Stimulated activated naive CD4-positive, alpha-beta T cell (primary cell): ENCODE measurements at regions not wholly inside any gene's neighbourhood (a gene's known extent, or its start where the extent isn't known, plus 50 kb on each side); places are given as distances from the start of the nearest gene placed in this dataset.
A peak's percentile ranks its signal among the peaks of the same experiment; 100 is the strongest.

ENCODE experiments used
- DNase-seq, 6 experiments: peaks; one replicate each; lab custom pipeline; 2025; lab: John Stamatoyannopoulos, UW

DNA sequence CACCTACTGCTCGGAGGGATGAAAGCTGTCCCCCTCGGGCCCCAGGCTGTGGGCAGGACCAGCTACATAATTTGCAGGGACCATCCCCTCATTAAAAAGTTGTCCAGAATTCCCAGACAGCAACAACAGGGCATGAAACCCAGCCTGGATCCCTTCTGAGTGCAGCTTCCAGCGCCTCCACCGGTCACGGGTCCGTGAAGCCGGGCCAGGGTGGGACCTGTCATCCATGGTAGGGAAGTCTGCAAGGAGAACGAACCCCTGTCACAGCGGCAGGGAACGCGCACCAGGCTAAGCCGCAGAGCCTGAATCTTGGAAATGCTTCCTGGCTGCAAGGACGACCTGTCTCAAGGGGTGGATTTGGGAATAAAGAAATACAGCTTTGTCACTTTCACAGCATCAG is 214.2 kb downstream of the RBFOX3 start:
- no peak for DNase-seq

DNA sequence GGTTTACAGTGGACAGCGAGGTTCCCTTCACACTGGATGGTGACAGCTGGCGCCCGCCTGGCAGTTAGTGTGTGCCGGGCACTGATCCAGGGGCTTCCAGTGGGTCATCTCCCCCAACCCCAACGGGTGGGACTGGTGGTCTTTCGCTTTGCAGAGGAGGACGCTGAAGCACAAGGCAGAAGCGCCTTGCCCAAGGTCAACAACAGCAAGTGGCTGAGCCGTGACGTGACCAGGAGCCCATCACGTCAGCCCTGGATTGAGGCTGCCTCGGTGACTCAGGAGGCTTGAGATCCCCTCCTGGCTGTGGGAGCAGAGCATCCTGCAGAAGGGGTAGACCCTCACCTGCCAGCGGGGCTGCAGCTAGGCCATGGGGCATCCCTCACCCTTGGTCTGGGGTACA is 215.3 kb downstream of the RBFOX3 start:
- no peak for DNase-seq

DNA sequence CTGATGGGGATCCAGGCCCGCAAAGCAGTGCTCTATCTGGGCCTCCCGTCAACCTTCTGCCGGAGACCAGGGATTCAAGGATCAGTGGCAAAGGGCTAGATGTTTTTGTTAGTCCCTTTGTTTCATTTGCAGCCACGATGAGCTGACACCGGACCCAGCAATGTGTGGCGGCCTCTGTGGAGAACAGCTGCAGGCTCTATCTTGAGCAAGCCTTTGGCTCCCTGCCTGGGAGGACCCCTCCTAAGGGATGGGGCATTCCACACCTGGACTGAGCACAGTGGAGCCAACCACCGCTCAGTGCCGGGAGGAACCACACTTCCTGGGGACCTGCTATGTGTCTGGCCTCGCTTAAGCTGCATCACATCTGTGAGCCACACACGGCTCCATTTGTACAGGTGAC is 215.8 kb downstream of the RBFOX3 start:
- no peak for DNase-seq

DNA sequence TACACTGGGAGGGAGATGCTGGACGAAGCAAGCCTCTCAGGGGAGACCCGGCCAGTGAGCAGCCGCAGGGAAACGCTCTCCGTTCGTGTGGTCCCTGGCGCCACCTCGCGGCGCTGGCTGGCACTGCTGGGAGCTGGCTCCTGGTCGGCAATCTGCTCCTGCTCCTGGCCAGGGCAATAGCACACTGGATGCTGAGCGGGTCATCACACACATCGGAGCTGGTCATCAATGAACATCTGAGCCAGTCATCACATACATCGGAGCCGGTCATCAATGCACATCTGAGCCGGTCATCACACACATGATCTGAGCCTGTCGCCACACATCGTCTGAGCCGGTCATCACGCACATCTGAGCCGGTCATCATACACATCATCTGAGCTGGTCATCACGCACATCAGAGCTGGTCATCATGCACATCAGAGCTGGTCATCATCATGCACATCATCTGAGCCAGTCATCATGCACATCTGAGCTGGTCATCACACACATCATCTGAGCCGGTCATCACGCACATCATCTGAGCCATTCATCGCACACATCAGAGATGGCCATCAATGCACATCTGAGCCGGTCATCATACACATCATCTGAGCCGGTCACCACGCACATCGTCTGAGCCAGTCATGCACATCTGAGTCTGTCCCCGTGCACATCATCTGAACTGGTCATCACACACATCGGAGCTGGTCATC is 217.3 kb downstream of the RBFOX3 start:
- DNase-seq = peak in 5 of 6 experiments; percentile 34 to 62 (median 50)

DNA sequence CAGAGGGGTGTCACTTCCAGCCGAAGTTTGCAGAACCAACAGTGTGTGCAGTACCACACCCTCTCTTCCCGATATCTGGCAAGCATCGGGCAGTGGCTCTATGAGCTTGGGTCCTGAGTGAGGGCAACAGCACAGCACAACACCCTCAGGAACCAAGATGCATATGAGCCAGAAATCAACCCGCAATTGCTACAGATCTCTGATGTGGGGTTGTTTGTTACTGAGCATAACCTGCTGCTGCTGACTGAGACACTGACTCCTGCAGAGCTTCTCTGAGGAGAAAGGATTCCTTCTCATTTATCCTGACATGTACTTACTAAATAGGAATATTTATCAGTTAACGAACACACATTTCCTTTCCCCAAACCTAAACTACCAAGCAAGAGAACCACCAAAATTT is 218.3 kb downstream of the RBFOX3 start:
- no peak for DNase-seq

DNA sequence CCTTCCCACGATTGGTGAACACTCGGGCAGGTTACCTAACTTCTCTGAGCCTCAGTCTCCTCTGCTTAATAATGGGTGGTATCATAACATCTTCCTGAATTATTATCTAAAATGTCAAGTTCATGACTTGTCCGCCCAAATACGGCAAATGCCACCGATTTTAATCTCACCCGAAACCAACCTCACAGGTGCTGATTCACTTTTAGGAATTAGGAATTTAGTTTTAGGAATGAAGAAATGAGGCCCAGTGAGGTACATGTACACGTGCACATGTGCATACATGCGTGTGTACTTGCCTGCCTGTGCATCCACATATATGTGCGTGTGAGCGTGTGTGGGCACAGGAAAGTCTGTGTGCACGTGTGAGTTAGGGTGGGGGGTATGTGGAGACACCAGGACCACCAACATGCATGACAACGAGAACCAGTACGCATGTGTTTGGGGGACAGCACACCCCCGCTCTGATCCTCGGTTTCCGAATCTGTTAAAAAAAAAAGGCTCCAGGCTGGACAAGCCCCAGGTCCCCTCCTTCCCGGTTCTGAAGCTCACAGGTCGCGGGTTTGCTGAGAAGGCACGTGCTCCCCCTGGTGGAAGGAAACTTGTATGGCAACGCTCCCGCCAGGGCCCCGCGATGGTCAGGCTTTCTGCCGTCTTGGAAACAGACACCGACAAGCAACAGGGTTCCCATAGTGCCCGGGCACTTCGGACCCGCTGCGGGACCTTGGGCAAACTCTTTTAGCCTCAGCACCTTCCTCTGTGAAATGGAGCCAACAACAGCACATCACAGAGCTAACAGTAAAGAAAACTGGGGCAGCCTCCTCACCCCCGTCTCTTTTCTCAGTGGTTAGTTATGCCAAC is 219.2 kb downstream of the RBFOX3 start:
- DNase-seq = peak; percentile 10 to 72 (median 44)

DNA sequence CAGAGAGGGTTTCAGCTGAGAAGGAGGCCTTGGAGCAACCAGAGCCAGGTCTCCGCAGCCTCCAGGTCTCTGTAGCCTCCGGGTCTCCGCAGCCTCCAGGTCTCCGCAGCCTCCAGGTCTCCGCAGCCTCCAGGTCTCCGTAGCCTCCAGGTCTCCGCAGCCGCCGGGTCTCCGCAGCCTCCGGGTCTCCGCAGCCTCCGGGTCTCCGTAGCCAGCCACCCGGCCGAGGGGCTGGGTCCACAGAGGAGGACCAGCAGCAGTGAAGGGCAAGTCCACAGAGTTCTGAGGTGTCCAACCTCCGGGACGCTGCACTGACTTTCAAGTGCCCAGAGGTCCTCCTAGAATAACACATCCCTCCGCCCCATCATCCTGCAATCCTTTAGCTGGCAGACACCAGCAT is 221.0 kb downstream of the RBFOX3 start:
- DNase-seq = no peak

DNA sequence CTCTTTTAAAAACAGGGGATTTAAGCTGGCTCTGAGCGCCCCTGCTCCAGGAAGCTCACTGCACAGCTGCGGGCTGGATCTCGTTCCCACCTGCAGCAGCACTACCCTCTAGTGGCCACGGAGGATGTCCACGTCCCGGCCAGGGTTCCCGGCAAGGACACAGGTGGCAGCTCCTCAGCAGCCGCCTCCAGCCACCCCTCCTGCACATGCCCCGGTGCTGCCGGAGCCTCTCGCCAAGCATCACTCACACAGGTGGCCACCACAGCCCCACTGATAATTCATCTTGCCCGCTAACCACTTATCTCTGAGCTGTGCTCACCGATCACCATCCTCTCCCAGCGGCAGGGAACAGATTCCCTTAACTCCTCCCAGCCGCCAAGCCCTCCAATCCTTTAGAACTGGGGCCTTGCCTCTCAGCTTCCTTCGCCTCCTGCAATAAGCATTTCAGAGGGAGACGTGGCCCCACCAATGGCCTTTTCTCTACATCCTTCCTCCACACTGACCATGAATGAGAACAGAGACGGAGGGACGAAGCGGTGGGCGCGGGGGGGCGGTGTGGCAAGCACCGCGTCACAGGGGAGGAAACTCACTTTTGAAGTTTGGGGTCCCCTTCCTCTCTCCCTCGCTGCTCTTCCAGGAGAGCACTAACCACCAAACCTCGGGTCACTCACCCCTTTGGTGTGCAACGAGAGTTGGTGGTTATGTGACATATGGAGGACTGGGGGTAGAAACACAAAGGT is 222.1 kb downstream of the RBFOX3 start:
- no peak for DNase-seq

DNA sequence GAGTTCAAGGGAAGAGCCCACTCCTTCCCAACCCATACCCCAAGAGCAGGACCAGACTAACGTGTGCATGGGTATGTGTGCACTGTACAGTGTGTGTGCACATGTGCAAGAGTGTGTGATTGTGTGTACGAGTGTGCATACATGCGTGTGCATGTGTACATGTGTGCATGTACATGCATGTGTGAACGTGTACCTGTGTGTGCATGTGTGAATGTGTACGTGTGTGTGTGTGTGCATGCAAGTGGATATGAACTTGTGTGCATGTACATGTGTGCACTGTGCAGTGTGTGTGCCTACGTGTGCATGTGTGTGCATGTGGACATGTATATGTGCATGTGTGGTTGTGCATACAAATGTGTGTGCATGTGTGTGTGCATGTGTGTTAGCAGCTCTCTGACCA is 223.1 kb downstream of the RBFOX3 start:
- no peak for DNase-seq

DNA sequence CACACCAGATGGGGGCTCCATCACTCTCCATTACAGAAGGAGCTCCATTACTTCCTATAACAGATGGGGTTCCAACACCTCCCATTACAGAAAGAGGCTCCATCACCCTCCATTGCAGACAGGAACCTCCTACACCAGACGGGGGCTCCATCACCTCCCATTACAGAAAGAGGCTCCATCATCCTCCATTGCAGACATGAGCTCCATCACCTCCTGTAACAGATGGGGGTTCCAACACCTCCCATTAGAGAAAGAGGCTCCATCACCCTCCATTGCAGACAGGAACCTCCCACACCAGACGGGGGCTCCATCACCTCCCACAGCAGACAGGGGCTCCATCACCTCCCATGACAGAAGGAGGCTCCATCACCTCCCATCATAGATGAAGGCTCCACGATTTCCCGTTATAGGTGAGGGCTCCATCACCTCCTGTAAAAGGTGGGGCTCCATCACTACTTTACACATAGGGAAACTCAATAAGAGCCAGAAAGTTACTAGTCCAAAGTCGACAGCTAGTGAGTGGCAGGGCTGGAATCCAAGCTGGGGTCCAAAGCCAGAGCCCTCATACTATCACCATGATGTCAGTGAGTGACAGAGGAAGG is 224.8 kb downstream of the RBFOX3 start:
- no peak for DNase-seq

DNA sequence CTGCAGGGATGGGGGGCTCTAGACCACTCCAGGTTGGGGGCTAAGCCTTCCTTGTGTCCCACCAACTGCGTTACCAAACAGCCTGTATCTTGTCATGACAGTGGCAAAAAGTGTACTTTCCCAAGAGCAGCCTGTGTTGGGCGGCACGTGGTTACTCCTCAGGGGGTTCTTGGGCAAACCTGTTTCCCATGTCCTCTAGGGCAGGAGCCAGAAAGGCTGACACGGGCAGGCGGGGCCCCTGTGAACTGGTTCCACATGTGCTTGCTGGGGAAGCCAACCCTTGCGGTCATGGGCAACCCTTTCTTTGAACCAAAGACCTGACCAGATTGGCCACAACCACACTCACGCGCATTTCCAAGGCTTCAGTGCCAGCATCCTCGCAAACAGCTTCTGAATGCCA is 228.5 kb downstream of the RBFOX3 start:
- DNase-seq = no peak

DNA sequence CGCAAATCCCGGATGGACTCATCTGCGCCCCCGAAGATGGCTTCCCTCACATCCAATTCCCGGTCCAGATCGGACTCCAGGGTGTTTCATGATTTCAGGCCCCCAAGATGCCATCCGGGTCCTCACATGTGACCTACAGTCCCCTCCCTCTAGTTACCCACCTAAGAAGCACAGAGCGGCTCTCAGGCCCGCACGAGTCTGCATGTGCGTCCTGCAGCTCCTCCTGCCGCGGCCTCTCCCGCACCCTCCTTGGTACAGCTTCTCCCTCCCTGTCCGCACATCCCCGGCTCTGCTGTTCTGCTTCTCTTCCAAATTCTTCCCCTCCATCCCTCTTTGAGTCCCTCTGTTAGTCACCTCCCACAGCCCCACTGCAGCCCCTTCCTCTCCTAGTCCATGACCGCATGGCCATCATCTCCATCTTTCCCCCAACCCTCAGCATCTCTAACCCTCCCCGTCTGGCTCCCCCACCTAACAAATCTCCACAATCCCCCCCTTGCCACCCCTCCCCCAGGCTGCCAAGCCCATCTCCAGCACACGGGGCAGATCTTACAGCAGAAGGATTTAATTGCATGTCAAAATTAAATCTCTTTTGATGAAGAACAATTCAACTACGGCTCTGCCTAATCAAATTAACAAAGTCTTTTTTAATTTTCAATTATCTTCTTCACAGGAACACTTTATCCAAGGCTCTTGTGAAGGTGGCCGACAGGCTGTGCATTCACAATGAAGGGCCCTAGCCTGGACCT is 231.0 kb downstream of the RBFOX3 start:
- DNase-seq = no peak

DNA sequence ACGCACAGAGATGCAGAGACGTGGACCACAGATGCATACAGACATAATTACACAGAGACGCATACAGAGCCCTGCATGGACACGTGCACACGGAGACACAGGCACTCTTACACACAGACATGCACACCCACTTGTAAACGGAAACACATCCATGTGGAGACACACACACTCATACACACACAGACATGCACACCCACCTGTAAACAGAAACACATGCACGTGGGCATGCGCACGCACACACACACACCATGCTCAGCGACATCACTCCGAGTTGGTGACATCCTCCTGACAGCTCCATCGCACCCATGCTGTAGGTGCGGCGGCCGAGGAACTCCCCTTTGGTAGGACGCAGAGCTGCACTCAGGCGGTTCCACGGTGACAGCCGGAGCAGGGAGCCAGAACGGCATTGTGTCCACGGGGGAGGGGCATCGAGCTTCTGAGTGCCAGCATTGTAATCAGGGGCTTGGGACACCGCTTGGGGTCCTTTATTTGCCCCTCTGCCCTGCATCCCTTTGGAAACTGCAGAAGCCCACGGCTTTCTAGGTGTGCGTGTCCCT is 233.5 kb downstream of the RBFOX3 start:
- no peak for DNase-seq

DNA sequence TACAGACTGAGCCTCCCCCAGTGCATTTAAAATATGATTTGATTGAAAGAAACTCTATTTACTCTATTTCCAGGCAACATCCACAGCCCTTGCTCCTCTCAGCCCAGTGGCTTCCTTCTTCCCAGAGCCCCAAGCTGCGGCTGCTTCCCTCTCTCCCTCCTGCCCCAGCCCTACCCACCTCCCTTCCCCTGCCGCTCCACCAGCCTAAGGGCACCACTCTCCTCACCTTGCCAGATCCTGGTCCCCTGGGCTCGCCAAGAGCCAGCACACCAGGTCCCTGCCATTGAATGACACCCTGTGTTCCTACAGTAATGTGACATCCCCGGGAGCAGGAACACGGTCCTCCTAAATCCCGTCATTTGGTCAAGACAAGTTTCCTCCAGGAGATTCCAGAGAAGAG is 236.0 kb downstream of the RBFOX3 start:
- no peak for DNase-seq

DNA sequence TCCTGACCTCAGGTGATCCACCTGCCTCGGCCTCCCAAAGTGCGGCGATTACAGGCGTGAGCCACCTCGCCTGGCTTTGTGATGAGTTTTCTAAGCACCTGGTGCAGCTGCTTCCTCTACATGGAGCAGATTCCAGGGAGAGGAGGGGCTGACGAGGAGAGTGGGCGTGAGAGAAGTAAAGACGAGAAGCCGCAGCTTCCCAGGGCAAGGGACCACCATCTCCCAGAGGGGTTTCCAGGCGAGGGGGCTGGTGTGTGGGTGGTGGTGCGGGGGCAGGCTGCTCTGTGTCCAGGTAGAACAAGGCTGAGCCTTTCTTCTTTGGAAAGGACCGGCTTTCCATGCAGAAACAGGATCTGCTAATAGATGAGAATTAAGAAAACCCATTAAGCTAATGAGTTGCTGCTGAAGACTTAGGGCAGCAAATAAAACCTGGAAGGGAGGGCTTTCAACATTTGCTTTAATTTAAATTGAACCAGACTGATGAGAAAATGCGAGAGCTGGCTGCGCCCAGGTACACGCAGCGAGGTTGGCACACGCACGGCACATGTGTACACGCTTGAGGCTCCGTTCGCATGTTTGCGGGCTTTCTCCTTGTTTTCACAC is 236.7 kb downstream of the RBFOX3 start:
- no peak for DNase-seq

DNA sequence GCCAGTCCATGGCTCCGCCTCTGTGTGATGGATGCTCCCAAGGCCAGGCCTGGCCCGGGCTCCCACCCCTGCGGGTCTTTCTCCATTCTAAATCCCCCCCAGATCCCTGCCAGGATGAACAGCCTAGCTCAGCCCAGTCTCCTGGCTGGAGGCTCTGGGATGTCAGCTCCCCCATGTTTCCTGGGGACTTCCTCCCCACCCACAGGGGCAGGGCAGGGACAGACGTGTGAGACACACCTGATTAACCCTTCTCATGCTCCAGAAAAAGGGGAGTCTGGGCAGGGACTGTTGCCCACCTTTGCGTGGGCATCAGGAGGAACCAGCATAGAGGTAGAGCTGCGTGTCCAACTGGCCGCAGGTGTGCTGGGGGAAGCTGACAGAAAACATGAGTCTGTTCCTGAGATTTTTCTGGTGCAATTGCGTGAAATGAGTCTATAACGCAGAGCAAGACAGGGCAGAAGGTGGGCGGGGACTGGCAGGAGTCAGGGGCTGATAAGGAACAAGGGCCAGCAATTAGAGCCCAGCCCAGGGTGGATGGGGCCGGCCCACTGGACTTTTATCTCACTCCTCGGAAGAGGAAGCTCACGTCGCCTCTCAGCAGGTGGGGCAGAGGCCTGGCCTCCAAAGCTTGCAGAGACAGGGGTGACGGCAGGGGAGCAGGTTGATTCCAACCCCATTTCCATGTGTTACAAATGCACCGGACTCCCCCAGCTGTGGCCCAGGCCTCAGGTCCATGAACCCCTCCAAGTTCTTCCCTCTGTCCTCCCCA is 238.2 kb downstream of the RBFOX3 start:
- no peak for DNase-seq

DNA sequence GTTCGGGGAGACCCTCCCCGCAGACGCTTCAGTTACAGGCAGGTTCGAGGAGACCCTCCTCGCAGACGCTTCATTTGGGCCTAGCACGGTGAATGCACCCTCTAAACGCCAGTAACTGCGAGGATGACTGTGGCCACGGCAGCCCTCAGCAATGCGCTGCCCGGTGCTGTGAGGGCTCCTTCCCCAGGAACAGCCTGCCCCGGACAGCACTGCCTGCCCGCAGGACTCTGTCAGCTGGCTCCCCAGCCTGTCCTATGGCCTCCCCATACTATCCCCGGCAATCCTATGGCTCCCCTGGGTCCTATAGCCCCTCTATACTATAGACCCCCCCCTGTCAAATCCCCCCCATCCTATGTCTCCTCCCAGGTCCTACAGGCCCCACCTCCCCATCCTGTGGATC is 238.9 kb downstream of the RBFOX3 start:
- DNase-seq = no peak

DNA sequence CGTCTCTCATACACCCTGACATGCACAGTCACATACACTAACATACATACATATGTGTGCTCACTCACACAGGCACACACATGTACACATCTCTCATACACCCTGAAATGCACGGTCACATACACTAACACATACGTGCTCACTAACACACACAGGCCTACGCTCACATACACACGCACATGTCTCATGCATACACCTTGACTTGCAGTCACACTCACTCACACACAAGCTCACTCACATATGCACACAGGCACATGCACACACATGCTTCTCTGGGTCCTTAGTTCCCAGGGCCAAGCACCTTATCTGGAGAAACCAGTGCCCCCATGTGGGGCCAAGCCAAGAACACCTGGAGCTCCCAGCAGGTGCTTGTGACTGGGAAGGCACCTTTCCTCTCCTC is 240.3 kb downstream of the RBFOX3 start:
- no peak for DNase-seq

DNA sequence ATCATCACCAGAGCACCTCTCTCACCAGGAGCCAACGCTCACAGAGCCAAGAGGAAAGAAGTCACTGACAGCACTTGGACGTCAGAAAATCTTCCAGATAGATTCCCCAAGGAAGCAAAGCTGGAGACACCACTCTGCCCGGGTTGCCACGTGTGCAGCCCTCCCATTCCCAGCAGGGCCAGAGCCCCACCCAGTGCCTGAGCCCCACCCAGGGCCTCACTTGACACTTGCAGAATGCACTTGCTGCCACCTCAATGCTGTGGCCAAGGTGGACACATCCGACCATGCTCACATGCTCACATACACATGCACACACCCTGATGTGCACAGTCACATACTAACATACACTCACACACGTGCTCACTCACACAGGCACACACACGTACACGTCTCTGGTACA is 240.7 kb downstream of the RBFOX3 start:
- DNase-seq = no peak

DNA sequence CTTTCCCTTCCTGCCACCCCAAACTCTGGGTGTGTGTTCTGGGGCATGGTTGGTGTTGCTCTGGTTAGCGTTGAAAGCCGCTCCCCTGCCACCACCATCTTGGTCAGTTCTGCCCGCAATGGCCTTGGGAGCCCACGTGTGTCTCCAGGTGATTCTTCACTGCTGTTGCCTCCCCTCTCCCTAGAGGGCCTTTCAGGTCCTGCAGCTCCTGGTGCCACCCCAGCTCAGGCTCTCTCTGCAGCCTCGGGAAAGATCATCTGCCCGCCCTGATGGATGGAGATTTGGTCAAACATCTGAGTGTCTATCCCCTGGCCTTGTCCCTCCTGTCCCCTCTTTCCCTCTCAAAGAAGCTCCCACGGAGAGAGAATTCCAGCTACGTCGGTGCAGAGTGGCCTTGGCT is 241.3 kb downstream of the RBFOX3 start:
- no peak for DNase-seq
